Karpas-422 (cell line): ENCODE measurements at regions not wholly inside any gene's neighbourhood (a gene's known extent, or its start where the extent isn't known, plus 50 kb on each side); places are given as distances from the start of the nearest gene placed in this dataset.
"Not testable (repeated sequence)": the region's sequence is repeated elsewhere in the genome, so short reads cannot be mapped to it uniquely, and the experiment has no call there.

Experiments used
- DNase-seq: peaks from one replicate; pipeline ENCODE4 v3.0.0-alpha.2; 2015
- H2AFZ ChIP-seq: fragments of 200-600 bp; sonication (generic); 2 replicates; pipeline ENCODE4 v1.6.1; 2014; ENCODE audit warnings: antibody characterized with exemption, low read length, mixed read lengths
- H3K27ac ChIP-seq: fragments of 200-600 bp; sonication (generic); 2 replicates; pipeline ENCODE4 v1.5.1; 2014; ENCODE audit warnings: mild to moderate bottlenecking, low read length, moderate library complexity
- H3K27me3 ChIP-seq: fragments of 200-600 bp; sonication (generic); 2 replicates; pipeline ENCODE4 v1.6.1; 2014; ENCODE audit warnings: low read length, mixed read lengths
- H3K36me3 ChIP-seq: fragments of 200-600 bp; sonication (generic); 2 replicates; pipeline ENCODE4 v1.6.1; 2014; ENCODE audit warnings: low read length, mixed read lengths; ENCODE audit not compliant: insufficient read depth
- H3K4me1 ChIP-seq: fragments of 200-600 bp; sonication (generic); 2 replicates; pipeline ENCODE4 v1.6.1; 2014; ENCODE audit warnings: mild to moderate bottlenecking, low read length, mixed read lengths
- H3K4me2 ChIP-seq: fragments of 200-600 bp; sonication (generic); 2 replicates; pipeline ENCODE4 v1.6.1; 2014; ENCODE audit warnings: low read length, low read depth, mild to moderate bottlenecking; ENCODE audit not compliant: poor library complexity, severe bottlenecking
- H3K4me3 ChIP-seq: fragments of 200-600 bp; sonication (generic); 2 replicates; pipeline ENCODE4 v1.5.1; 2014; ENCODE audit warnings: mild to moderate bottlenecking, antibody characterized with exemption, low read length, mixed read lengths
- H3K79me2 ChIP-seq: fragments of 200-600 bp; sonication (generic); 2 replicates; pipeline ENCODE4 v1.6.1; 2014; ENCODE audit warnings: mild to moderate bottlenecking, low read length, mixed read lengths
- H3K9ac ChIP-seq: fragments of 200-600 bp; sonication (generic); 2 replicates; pipeline ENCODE4 v1.6.0; 2014; ENCODE audit warnings: low read length
- H3K9me2 ChIP-seq: fragments of 200-600 bp; sonication (generic), shearing (Covaris generic); replicated peaks from 2 replicates; pipeline ENCODE4 v1.6.0; 2014; ENCODE audit warnings: mild to moderate bottlenecking, low read length, moderate library complexity; ENCODE audit not compliant: insufficient read depth
- H3K9me3 ChIP-seq: fragments of 300-700, 200-600 bp; sonication (generic); 2 replicates; pipeline ENCODE4 v1.6.1; 2014; ENCODE audit warnings: low read length, mixed read lengths
- H4K20me1 ChIP-seq: fragments of 200-600 bp; sonication (generic); 2 replicates; pipeline ENCODE4 v1.6.1; 2014; ENCODE audit warnings: mild to moderate bottlenecking, antibody characterized with exemption, low read length, low read depth; ENCODE audit not compliant: insufficient read depth

- no peaks in the 10 kb centered on the region for H4K20me1 ChIP-seq
- no peak overlapping the region for H2AFZ ChIP-seq
- no peak overlapping the region for H3K4me2 ChIP-seq
- no peaks in the 10 kb centered on the region for H3K79me2 ChIP-seq
- no peak overlapping the region for H3K27ac ChIP-seq
- H3K9me2 ChIP-seq, result no peaks in the 10 kb centered on the region
- no peak for DNase-seq
- H3K9me3 ChIP-seq, result no peaks in the 10 kb centered on the region; the same call in 1 of the 2 replicates
- no peak overlapping the region for H3K4me3 ChIP-seq
- no peak overlapping the region for H3K9ac ChIP-seq
- no peaks in the 10 kb centered on the region for H3K4me1 ChIP-seq
- H3K36me3 ChIP-seq, result no peaks in the 10 kb centered on the region
- no peaks in the 10 kb centered on the region for H3K27me3 ChIP-seq
These were observed 55.0 kb upstream of the PTH start for GRCh38 chr11:13550761-13551160.

DNA sequence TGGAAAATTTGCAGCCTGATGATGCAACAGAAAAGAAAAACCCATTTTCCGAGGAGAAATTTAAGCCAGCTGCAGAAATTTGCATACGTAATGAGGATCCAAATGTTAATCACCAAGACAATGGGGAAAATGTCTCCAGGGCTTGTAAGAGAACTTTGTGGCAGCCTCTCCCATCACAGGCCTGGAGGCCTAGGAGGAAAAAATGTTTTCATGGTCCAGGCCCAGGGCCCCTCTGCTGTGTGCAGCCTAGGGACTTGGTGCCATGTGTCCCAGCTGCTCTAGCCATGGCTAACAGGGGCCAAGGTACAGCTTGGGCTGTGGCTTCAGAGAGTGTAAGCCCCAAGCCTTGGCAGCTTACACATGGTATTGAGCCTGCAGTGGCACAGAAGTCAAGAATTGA is 50.3 kb upstream of the PTH start:
- not testable (repeated sequence) for DNase-seq, H3K36me3 ChIP-seq, H2AFZ ChIP-seq, H3K4me1 ChIP-seq, H3K9ac ChIP-seq, H3K9me2 ChIP-seq, H3K27me3 ChIP-seq, H3K4me3 ChIP-seq, H3K79me2 ChIP-seq, H4K20me1 ChIP-seq, H3K27ac ChIP-seq, H3K9me3 ChIP-seq, H3K4me2 ChIP-seq
